ENCODE measurements at regions not wholly inside any gene's neighbourhood (a gene's known extent, or its start where the extent isn't known, plus 50 kb on each side); places are given as distances from the start of the nearest gene placed in this dataset.
"Not testable (repeated sequence)": the region's sequence is repeated elsewhere in the genome, so short reads cannot be mapped to it uniquely, and the experiment has no call there.

GRCh38 chr6:144619966-144620365 is 334.8 kb downstream of the UTRN start:
- no peaks in the 10 kb centered on the region for H3K9me3 Mint-ChIP-seq
- H3K27me3 Mint-ChIP-seq: no peaks in the 10 kb centered on the region
- peaks cover 17% of the 10 kb centered on the region for H3K36me3 Mint-ChIP-seq
- no peak overlapping the region for H3K4me3 Mint-ChIP-seq
- H3K4me1 Mint-ChIP-seq: peaks cover 27% of the 10 kb centered on the region
- ATAC-seq: no peak
- H3K27ac Mint-ChIP-seq: no peak overlapping the region

DNA sequence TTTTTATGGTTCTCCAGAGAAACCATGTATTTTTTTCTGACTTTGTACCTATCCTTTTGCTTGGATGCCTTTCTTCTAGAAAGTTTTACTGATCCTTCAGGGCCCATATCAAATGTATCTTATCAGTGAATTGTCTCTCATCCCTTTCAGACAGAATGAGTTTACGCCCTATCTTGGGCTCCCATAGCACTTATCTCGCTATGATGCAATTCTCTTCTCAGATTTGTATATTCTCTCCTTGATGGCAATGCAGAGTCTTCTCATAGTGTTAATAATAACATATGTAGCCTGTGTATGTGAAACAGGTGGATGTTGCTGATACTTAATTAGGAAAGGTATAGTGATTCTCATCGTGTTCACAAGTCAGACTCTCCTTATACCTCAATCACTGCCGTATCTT is 336.2 kb downstream of the UTRN start:
- no peak for ATAC-seq
- H3K27ac Mint-ChIP-seq: no peak overlapping the region
- H3K36me3 Mint-ChIP-seq: peaks cover 8% of the 10 kb centered on the region
- no peaks in the 10 kb centered on the region for H3K9me3 Mint-ChIP-seq
- H3K27me3 Mint-ChIP-seq: no peaks in the 10 kb centered on the region
- H3K4me1 Mint-ChIP-seq: peaks cover 27% of the 10 kb centered on the region
- H3K4me3 Mint-ChIP-seq: no peak overlapping the region

DNA sequence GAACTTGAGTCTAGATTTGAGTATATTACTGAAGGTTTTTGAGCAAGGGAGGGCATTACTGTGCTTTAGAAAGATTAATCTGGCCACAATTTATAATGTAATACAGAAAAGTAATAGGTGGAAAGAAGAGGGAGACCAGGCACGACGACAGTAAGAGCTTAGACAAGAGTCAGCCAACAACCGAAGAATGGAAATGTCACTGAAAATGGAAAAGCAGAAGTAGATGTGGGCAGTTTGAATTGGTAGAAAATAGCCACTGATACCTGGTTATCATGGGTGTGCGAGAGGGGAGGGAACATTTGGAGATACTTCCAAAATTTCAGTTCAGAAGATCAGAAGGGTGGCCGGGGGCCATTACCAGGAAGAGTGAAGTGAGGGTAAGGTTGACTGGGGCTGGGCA is 339.1 kb downstream of the UTRN start:
- H3K4me3 Mint-ChIP-seq: no peak overlapping the region
- no peaks in the 10 kb centered on the region for H3K27me3 Mint-ChIP-seq
- peak; percentile 36 for ATAC-seq
- peak overlapping the region; percentile 34 for H3K27ac Mint-ChIP-seq
- H3K36me3 Mint-ChIP-seq: peaks cover 9% of the 10 kb centered on the region
- no peaks in the 10 kb centered on the region for H3K9me3 Mint-ChIP-seq
- H3K4me1 Mint-ChIP-seq: peaks cover 38% of the 10 kb centered on the region

- peak overlapping the region; percentile 34 for H3K27ac Mint-ChIP-seq
Measured at GRCh38 chr6:144624716-144625115, 339.6 kb downstream of the UTRN start.

GRCh38 chr6:144630857-144631256 is 345.7 kb downstream of the UTRN start:
- no peak for ATAC-seq
- Mint-ChIP-seq H3K4me1 (peaks cover 29% of the 10 kb centered on the region), H3K27me3 (no peaks in the 10 kb centered on the region), H3K9me3 (peaks cover 3% of the 10 kb centered on the region), H3K4me3 (no peak overlapping the region), H3K27ac (no peak overlapping the region), H3K36me3 (peaks cover 30% of the 10 kb centered on the region)

More at GRCh38 chr6:144624716-144625115, 339.6 kb downstream of the UTRN start:
- Mint-ChIP-seq H3K36me3 (peaks cover 13% of the 10 kb centered on the region), H3K4me1 (peaks cover 43% of the 10 kb centered on the region), H3K9me3 (no peaks in the 10 kb centered on the region), H3K27me3 (no peaks in the 10 kb centered on the region), H3K4me3 (no peak overlapping the region)
- ATAC-seq: no peak

GRCh38 chr6:144632266-144632665 is 347.1 kb downstream of the UTRN start:
- no peak overlapping the region for H3K4me3 Mint-ChIP-seq
- H3K27me3 Mint-ChIP-seq: no peaks in the 10 kb centered on the region
- H3K4me1 Mint-ChIP-seq: peaks cover 29% of the 10 kb centered on the region
- H3K9me3 Mint-ChIP-seq: peaks cover 3% of the 10 kb centered on the region
- no peak for ATAC-seq
- H3K36me3 Mint-ChIP-seq: peaks cover 35% of the 10 kb centered on the region
- H3K27ac Mint-ChIP-seq: no peak overlapping the region

GRCh38 chr6:144633886-144634285 is 348.8 kb downstream of the UTRN start:
- Mint-ChIP-seq H3K4me1 (peaks cover 22% of the 10 kb centered on the region), H3K36me3 (peaks cover 35% of the 10 kb centered on the region), H3K27ac (no peak overlapping the region), H3K27me3 (no peaks in the 10 kb centered on the region), H3K9me3 (peaks cover 3% of the 10 kb centered on the region), H3K4me3 (no peak overlapping the region)
- ATAC-seq: no peak

- no peak for ATAC-seq
- Mint-ChIP-seq H3K4me3 (no peak overlapping the region), H3K9me3 (peaks cover 3% of the 10 kb centered on the region), H3K4me1 (peaks cover 22% of the 10 kb centered on the region), H3K27ac (no peak overlapping the region), H3K27me3 (no peaks in the 10 kb centered on the region), H3K36me3 (peaks cover 33% of the 10 kb centered on the region)
Measured at GRCh38 chr6:144634371-144634770, 349.2 kb downstream of the UTRN start.

DNA sequence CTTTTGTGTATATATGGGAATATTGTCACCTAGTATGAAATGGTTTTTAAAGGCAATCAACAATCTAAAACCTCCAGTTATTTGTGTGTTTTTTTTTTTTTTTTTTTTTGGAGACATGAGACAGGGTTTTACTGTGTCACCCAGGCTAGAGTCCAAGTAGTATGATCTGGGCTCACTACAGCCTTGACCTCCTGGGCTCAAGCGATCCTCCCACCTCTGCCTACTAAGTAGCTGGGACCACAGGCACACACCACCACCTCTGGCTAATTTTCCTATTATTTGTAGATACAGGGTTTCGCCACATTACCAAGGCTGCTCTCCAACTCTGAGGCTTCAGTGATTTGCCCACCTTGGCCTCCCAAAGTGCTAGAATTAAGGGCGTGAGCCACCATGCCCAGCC is 349.9 kb downstream of the UTRN start:
- Mint-ChIP-seq H3K4me1 (peaks cover 22% of the 10 kb centered on the region), H3K36me3 (peaks cover 29% of the 10 kb centered on the region), H3K4me3 (no peak overlapping the region), H3K9me3 (peaks cover 3% of the 10 kb centered on the region), H3K27me3 (no peaks in the 10 kb centered on the region), H3K27ac (no peak overlapping the region)
- no peak for ATAC-seq

- H3K4me3 Mint-ChIP-seq, H3K9me3 Mint-ChIP-seq, ATAC-seq, H3K27ac Mint-ChIP-seq, H3K27me3 Mint-ChIP-seq: not testable (repeated sequence)
- H3K36me3 Mint-ChIP-seq: peaks cover 21% of the 10 kb centered on the region
- H3K4me1 Mint-ChIP-seq: peaks cover 19% of the 10 kb centered on the region
Measured at GRCh38 chr6:144636025-144636424, 350.9 kb downstream of the UTRN start.

DNA sequence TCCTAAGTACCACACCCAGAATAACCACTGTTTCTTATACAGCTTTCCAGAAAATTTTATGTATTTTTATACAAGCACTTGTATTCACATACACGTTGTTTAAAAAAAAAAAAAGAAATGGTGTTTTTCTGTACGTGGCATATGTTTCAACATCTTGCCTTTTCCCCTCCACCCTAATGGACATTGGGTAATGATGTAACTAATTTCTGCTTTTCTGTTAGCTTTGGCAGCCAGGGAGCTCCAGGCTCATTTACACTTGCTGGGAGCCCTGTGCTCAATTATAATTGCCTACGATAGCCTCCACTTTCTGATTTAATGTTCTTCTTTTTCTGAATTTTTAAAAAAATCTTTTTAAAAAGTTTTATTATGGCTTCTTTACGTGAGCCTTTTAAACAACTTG is 352.4 kb downstream of the UTRN start:
- Mint-ChIP-seq H3K27ac (no peak overlapping the region), H3K9me3 (no peaks in the 10 kb centered on the region), H3K27me3 (no peaks in the 10 kb centered on the region), H3K36me3 (peaks cover 15% of the 10 kb centered on the region), H3K4me3 (no peak overlapping the region), H3K4me1 (peaks cover 17% of the 10 kb centered on the region)
- ATAC-seq: no peak

DNA sequence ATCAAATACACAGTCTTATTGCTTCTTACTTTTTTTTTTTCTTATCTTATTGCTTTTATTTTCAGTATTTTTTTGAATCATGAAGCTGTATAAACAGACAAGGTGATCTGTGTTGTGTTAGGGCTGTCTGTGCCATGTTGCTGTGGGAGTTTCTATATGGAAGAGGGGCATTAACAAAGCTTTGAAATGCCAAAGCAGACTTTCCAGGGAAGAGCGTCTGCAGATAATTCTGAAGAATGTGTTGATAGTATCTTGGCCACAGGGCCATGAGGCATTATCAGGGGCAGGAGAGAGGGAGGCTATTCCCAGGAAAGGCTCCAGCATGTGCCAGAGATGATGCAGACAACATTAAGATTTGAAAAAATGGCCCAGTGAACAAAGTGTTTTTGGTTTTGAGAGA is 354.5 kb downstream of the UTRN start:
- no peaks in the 10 kb centered on the region for H3K27me3 Mint-ChIP-seq
- H3K9me3 Mint-ChIP-seq: no peaks in the 10 kb centered on the region
- ATAC-seq: no peak

GRCh38 chr6:144641286-144641685 is 356.2 kb downstream of the UTRN start:
- Mint-ChIP-seq H3K27me3 (no peaks in the 10 kb centered on the region), H3K36me3 (peaks cover 20% of the 10 kb centered on the region), H3K27ac (no peak overlapping the region), H3K9me3 (no peaks in the 10 kb centered on the region), H3K4me1 (peaks cover 23% of the 10 kb centered on the region), H3K4me3 (no peak overlapping the region)
- no peak for ATAC-seq

More for the DNA sequence above, 354.5 kb downstream of the UTRN start:
- Mint-ChIP-seq H3K36me3 (peaks cover 18% of the 10 kb centered on the region), H3K4me3 (no peak overlapping the region), H3K4me1 (peaks cover 17% of the 10 kb centered on the region), H3K27ac (no peak overlapping the region)

DNA sequence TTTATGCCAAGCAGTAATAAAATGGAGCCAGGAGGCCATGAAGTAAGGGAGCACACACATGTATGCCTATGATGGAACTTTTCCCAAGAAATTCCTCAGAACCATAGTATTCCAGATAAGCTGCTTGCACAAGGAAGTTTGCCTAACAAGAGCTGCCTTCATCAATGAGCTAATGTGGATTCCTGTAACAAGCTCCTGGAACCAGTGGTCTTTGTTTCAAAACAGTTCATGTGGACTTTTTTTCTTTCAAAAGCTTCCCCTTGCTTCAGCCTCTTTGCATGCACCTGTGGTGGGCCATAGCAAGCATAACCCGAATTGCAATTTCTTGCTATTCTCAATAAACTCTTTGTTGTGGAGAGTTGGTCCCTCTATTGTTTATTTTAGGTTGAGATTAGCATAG is 359.6 kb downstream of the UTRN start:
- no peaks in the 10 kb centered on the region for H3K9me3 Mint-ChIP-seq
- peaks cover 24% of the 10 kb centered on the region for H3K36me3 Mint-ChIP-seq
- ATAC-seq: no peak
- no peak overlapping the region for H3K27ac Mint-ChIP-seq
- H3K4me3 Mint-ChIP-seq: no peak overlapping the region
- no peaks in the 10 kb centered on the region for H3K27me3 Mint-ChIP-seq
- H3K4me1 Mint-ChIP-seq: peaks cover 14% of the 10 kb centered on the region

GRCh38 chr6:144646093-144647056 is 361.2 kb downstream of the UTRN start:
- Mint-ChIP-seq H3K27me3 (no peaks in the 10 kb centered on the region), H3K27ac (peak overlapping the region; percentile 7), H3K36me3 (peaks cover 28% of the 10 kb centered on the region), H3K9me3 (no peaks in the 10 kb centered on the region), H3K4me1 (peaks cover 12% of the 10 kb centered on the region), H3K4me3 (no peak overlapping the region)
- no peak for ATAC-seq

- ATAC-seq: no peak
- H3K36me3 Mint-ChIP-seq: peaks cover 28% of the 10 kb centered on the region
- H3K27ac Mint-ChIP-seq: peak overlapping the region; percentile 7
- no peaks in the 10 kb centered on the region for H3K9me3 Mint-ChIP-seq
- no peak overlapping the region for H3K4me3 Mint-ChIP-seq
- no peaks in the 10 kb centered on the region for H3K27me3 Mint-ChIP-seq
- H3K4me1 Mint-ChIP-seq: peaks cover 16% of the 10 kb centered on the region
Measured at GRCh38 chr6:144647406-144647964, 362.4 kb downstream of the UTRN start.

Measured in stimulated activated memory B cell treated with anti-CD40 and anti-IgM and Interleukin-4, amounts not matched to agents 10 μg/mL and 1 μg/mL and 100 μg/mL, for 72 hours (primary cell).